ENCODE measurements at regions not wholly inside any gene's neighbourhood (a gene's known extent, or its start where the extent isn't known, plus 50 kb on each side); places are given as distances from the start of the nearest gene placed in this dataset.
"Not testable (repeated sequence)": the region's sequence is repeated elsewhere in the genome, so short reads cannot be mapped to it uniquely, and the experiment has no call there.

GRCh38 chr4:66805582-66805981, 739.7 kb downstream of the CENPC start:
- DNase-seq, result no peak

- no peak for DNase-seq
These were observed 740.3 kb downstream of the CENPC start for GRCh38 chr4:66804979-66805378.

GRCh38 chr4:66797608-66798007, 747.7 kb downstream of the CENPC start:
- DNase-seq, result no peak

- DNase-seq, result no peak
These were observed 749.6 kb downstream of the CENPC start for GRCh38 chr4:66795724-66796123.

GRCh38 chr4:66794390-66795034, 750.8 kb downstream of the CENPC start:
- no peak for DNase-seq

GRCh38 chr4:66791686-66792085, 753.6 kb downstream of the CENPC start:
- DNase-seq, result no peak

GRCh38 chr4:66785479-66785878, 759.8 kb downstream of the CENPC start:
- DNase-seq, result no peak

GRCh38 chr4:66782751-66783150, 762.6 kb downstream of the CENPC start:
- not testable (repeated sequence) for DNase-seq

- no peak for DNase-seq
These were observed 768.2 kb downstream of the CENPC start for GRCh38 chr4:66777097-66777496.

GRCh38 chr4:66769441-66769840, 775.9 kb downstream of the CENPC start:
- DNase-seq, result no peak

- DNase-seq, result no peak
These were observed 777.9 kb downstream of the CENPC start for GRCh38 chr4:66767442-66767841.

GRCh38 chr4:66766557-66766956, 778.7 kb downstream of the CENPC start:
- no peak for DNase-seq

- no peak for DNase-seq
These were observed 795.0 kb downstream of the CENPC start for GRCh38 chr4:66750273-66750672.

- not testable (repeated sequence) for DNase-seq
These were observed 798.4 kb downstream of the CENPC start for GRCh38 chr4:66746918-66747317.

- DNase-seq, result no peak
These were observed 804.2 kb downstream of the CENPC start for GRCh38 chr4:66741081-66741480.

GRCh38 chr4:66736606-66737005, 808.7 kb downstream of the CENPC start:
- DNase-seq, result no peak

GRCh38 chr4:66728280-66728679, 817.0 kb downstream of the CENPC start:
- no peak for DNase-seq

GRCh38 chr4:66712301-66712921, 832.9 kb downstream of the CENPC start:
- not testable (repeated sequence) for DNase-seq

GRCh38 chr4:66704243-66704642, 841.1 kb downstream of the CENPC start:
- DNase-seq, result no peak

GRCh38 chr4:66694739-66695138, 850.6 kb downstream of the CENPC start:
- no peak for DNase-seq

- no peak for DNase-seq
These were observed 851.6 kb downstream of the CENPC start for GRCh38 chr4:66693694-66694093.

- no peak for DNase-seq
These were observed 854.2 kb downstream of the CENPC start for GRCh38 chr4:66691101-66691500.

GRCh38 chr4:66688674-66689073, 856.6 kb downstream of the CENPC start:
- DNase-seq, result no peak

GRCh38 chr4:66687459-66687858, 857.8 kb downstream of the CENPC start:
- DNase-seq, result no peak

- no peak for DNase-seq
These were observed 863.3 kb downstream of the CENPC start for GRCh38 chr4:66681962-66682361.

Measured in CD4-positive, alpha-beta T cell treated with Interleukin-21 for 1 hour (primary cell).